H1 (cell line): ENCODE measurements at regions not wholly inside any gene's neighbourhood (a gene's known extent, or its start where the extent isn't known, plus 50 kb on each side); places are given as distances from the start of the nearest gene placed in this dataset.

Source experiments
- CTCF ChIA-PET: fragments of 300-600 bp; sonication (Branson Sonifier 250); formaldehyde crosslinking; loops from one replicate; lab custom pipeline; 2021; ENCODE audit not compliant: partially characterized antibody; lab: Charles Lee
- POLR2A ChIA-PET: fragments of 300-600 bp; sonication (Branson Sonifier 250); formaldehyde crosslinking; loops from one replicate; lab custom pipeline; 2021; ENCODE audit warnings: inconsistent platforms; ENCODE audit not compliant: partially characterized antibody; lab: Charles Lee
- DNase-seq, 2 experiments: peaks; one replicate each; pipeline versions ENCODE4 v3.0.0 to v3.0.0-alpha.2; 2010 to 2022; ENCODE audit warnings: low spot score in 2 of 2, low read depth in 1 of 2, mixed read lengths in 1 of 2
- FAIRE-seq: peaks from 2 replicates; lab custom pipeline; 2011; peaks lifted over from hg19 to GRCh38; lab: Jason Lieb, UNC
- H2AFZ ChIP-seq: 2 replicates; pipeline ENCODE4 v1.8.1; 2012; ENCODE audit warnings: low read length, inconsistent platforms
- H2AK5ac ChIP-seq: 2 replicates; pipeline ENCODE4 v1.6.1; 2013; ENCODE audit warnings: low read depth, low read length
- H2BK120ac ChIP-seq: replicated peaks from 2 replicates; pipeline ENCODE3; 2013; ENCODE audit warnings: low read depth, low read length, inconsistent platforms
- H2BK12ac ChIP-seq: 2 replicates; pipeline ENCODE4 v1.6.1; 2013; ENCODE audit warnings: low read depth, low read length
- H2BK15ac ChIP-seq: 2 replicates; pipeline ENCODE4 v1.6.1; 2013; ENCODE audit warnings: low read length
- H2BK20ac ChIP-seq: 2 replicates; pipeline ENCODE4 v1.6.1; 2013; ENCODE audit warnings: low read length
- H2BK5ac ChIP-seq: 2 replicates; pipeline ENCODE4 v1.6.1; 2013; ENCODE audit warnings: low read depth, low read length
- H3K14ac ChIP-seq: 2 replicates; pipeline ENCODE4 v1.6.1; 2013; ENCODE audit warnings: inconsistent platforms; ENCODE audit not compliant: insufficient read length
- H3K18ac ChIP-seq: 2 replicates; pipeline ENCODE4 v1.6.1; 2013; ENCODE audit warnings: low read length; ENCODE audit errors: extremely low read depth
- H3K23ac ChIP-seq: 2 replicates; pipeline ENCODE4 v1.6.1; 2013; ENCODE audit warnings: inconsistent platforms; ENCODE audit not compliant: insufficient read length
- H3K23me2 ChIP-seq: 2 replicates; pipeline ENCODE4 v1.6.1; 2013; ENCODE audit warnings: low read depth, low read length
- H3K27ac ChIP-seq: 2 replicates; pipeline ENCODE4 v1.6.1; 2011; ENCODE audit warnings: low read depth, low read length, inconsistent platforms
- H3K27me3 ChIP-seq, 4 experiments: replicated peaks in 1 of 4; 1 replicate in 1 of 4; 2 replicates in 3 of 4; pipeline versions ENCODE4 v1.6.1 to v1.8.1; 2011 to 2013; ENCODE audit warnings: low read length in 3 of 4, mild to moderate bottlenecking in 3 of 4, inconsistent platforms in 2 of 4, mixed read lengths in 2 of 4, moderate library complexity in 1 of 4; ENCODE audit not compliant: control insufficient read depth in 3 of 4, insufficient read depth in 3 of 4; ENCODE audit errors: extremely low read depth in 1 of 4
- H3K36me3 ChIP-seq, 4 experiments: 2 replicates each; pipeline versions ENCODE4 v1.6.1 to v1.8.1; 2011 to 2013; ENCODE audit warnings: mild to moderate bottlenecking in 4 of 4, low read length in 3 of 4, moderate library complexity in 2 of 4, control low read depth in 1 of 4, inconsistent platforms in 1 of 4; ENCODE audit not compliant: insufficient read depth in 4 of 4, control insufficient read depth in 2 of 4
- H3K4ac ChIP-seq: replicated peaks from 2 replicates; pipeline ENCODE3; 2013; ENCODE audit warnings: low read length, low read depth, mixed read lengths, inconsistent platforms; ENCODE audit not compliant: insufficient read length
- H3K4me1 ChIP-seq, 4 experiments: replicated peaks in 1 of 4; 1 replicate in 1 of 4; 2 replicates in 3 of 4; pipeline versions ENCODE4 v1.6.1 to v1.8.1; 2011 to 2013; ENCODE audit warnings: low read length in 3 of 4, inconsistent platforms in 2 of 4, mixed read lengths in 1 of 4; ENCODE audit not compliant: insufficient read depth in 4 of 4, control insufficient read depth in 3 of 4
- H3K4me2 ChIP-seq, 2 experiments: 2 replicates each; pipeline versions ENCODE4 v1.6.1 to v1.8.1; 2011 to 2013; ENCODE audit warnings: low read depth in 2 of 2, low read length in 2 of 2, control low read depth in 1 of 2, inconsistent platforms in 1 of 2, mild to moderate bottlenecking in 1 of 2; ENCODE audit not compliant: insufficient read depth in 1 of 2
- H3K4me3 ChIP-seq, 4 experiments: fragments of 200-600, 300-600 bp in 1 of 4; sonication (generic), shearing (Covaris generic), sonication (Bioruptor Twin) in 1 of 4; 2 replicates each; pipeline versions ENCODE4 v1.5.1 to v1.8.1; 2011 to 2016; ENCODE audit warnings: low read length in 4 of 4, low read depth in 3 of 4, control low read depth in 2 of 4, inconsistent platforms in 2 of 4, mild to moderate bottlenecking in 2 of 4, mixed read lengths in 1 of 4, moderate library complexity in 1 of 4; ENCODE audit not compliant: insufficient read depth in 2 of 4; ENCODE audit errors: extremely low read depth in 1 of 4
- H3K56ac ChIP-seq: replicated peaks from 2 replicates; pipeline ENCODE3; 2013; ENCODE audit warnings: low read depth, mild to moderate bottlenecking, mixed read lengths, low read length, inconsistent platforms; ENCODE audit not compliant: insufficient read length
- H3K79me1 ChIP-seq: 2 replicates; pipeline ENCODE4 v1.6.1; 2013; ENCODE audit warnings: low read depth, low read length, control low read depth
- H3K79me2 ChIP-seq, 2 experiments: 2 replicates each; pipeline versions ENCODE4 v1.6.1 to v1.8.1; 2012 to 2013; ENCODE audit warnings: low read length in 2 of 2, mild to moderate bottlenecking in 2 of 2, inconsistent platforms in 1 of 2; ENCODE audit not compliant: insufficient read depth in 2 of 2, control insufficient read depth in 1 of 2
- H3K9ac ChIP-seq, 4 experiments: replicated peaks in 1 of 4; 1 replicate in 1 of 4; 2 replicates in 3 of 4; pipeline versions ENCODE4 v1.6.1 to v1.8.1; 2011 to 2013; ENCODE audit warnings: low read depth in 3 of 4, low read length in 3 of 4, control low read depth in 2 of 4, mild to moderate bottlenecking in 2 of 4, moderate library complexity in 2 of 4, inconsistent platforms in 1 of 4; ENCODE audit errors: extremely low read depth in 1 of 4
- H3K9me3 ChIP-seq, 2 experiments: 2 replicates each; pipeline versions ENCODE4 v1.6.1 to v1.8.1; 2012 to 2013; ENCODE audit warnings: mild to moderate bottlenecking in 2 of 2, moderate library complexity in 2 of 2, control low read depth in 1 of 2, inconsistent platforms in 1 of 2, low read depth in 1 of 2, low read length in 1 of 2, mixed read lengths in 1 of 2; ENCODE audit not compliant: insufficient read depth in 2 of 2
- H4K20me1 ChIP-seq, 2 experiments: replicated peaks in 1 of 2; 2 replicates each; pipeline versions ENCODE3 to v1.8.1; 2011 to 2013; ENCODE audit warnings: inconsistent platforms in 2 of 2, low read length in 2 of 2, mild to moderate bottlenecking in 1 of 2; ENCODE audit not compliant: insufficient read depth in 2 of 2, control insufficient read depth in 1 of 2
- H4K5ac ChIP-seq: 2 replicates; pipeline ENCODE4 v1.6.1; 2013; ENCODE audit warnings: low read length, low read depth, mixed read lengths, inconsistent platforms; ENCODE audit not compliant: insufficient read length
- H4K8ac ChIP-seq: 2 replicates; pipeline ENCODE4 v1.8.0; 2013; ENCODE audit warnings: mild to moderate bottlenecking, moderate library complexity, low read length, inconsistent platforms; ENCODE audit not compliant: insufficient read depth; ENCODE audit errors: extremely low read depth
- H4K91ac ChIP-seq: replicated peaks from 2 replicates; pipeline ENCODE3; 2013; ENCODE audit warnings: low read length, mixed read lengths, inconsistent platforms; ENCODE audit not compliant: insufficient read length
- ATF3 ChIP-seq: IDR thresholded peaks from 2 replicates; pipeline ENCODE4 v1.6.1; 2011; ENCODE audit warnings: low read depth, mild to moderate bottlenecking, low read length; ENCODE audit not compliant: insufficient read depth
- BRCA1 ChIP-seq: IDR thresholded peaks from 2 replicates; pipeline ENCODE4 v1.6.1; 2012; ENCODE audit warnings: low read depth, low read length, improper control_type of control experiment
- EZH2 ChIP-seq: fragments of 200-600 bp; sonication (generic); IDR thresholded peaks from 2 replicates; pipeline ENCODE4 v1.7.1; 2012; ENCODE audit warnings: low read depth, mild to moderate bottlenecking, moderate library complexity, low read length, inconsistent platforms; ENCODE audit not compliant: severe bottlenecking
- KDM4A ChIP-seq: IDR thresholded peaks from one replicate; pipeline ENCODE4 v1.7.1; 2012; ENCODE audit warnings: low read depth, mild to moderate bottlenecking, moderate library complexity, low read length, inconsistent platforms; ENCODE audit not compliant: severe bottlenecking
- SIRT6 ChIP-seq: IDR thresholded peaks from one replicate; pipeline ENCODE4 v1.7.1; 2012; ENCODE audit warnings: low read length, inconsistent platforms
- SIX5 ChIP-seq: IDR thresholded peaks from 2 replicates; pipeline ENCODE4 v1.6.1; 2011; ENCODE audit warnings: mild to moderate bottlenecking, low read depth, low read length
- SP1 ChIP-seq: IDR thresholded peaks from 2 replicates; pipeline ENCODE4 v1.6.1; 2011; ENCODE audit warnings: low read depth, low read length
- SP2 ChIP-seq: IDR thresholded peaks from 2 replicates; pipeline ENCODE4 v1.6.1; 2012; ENCODE audit warnings: mild to moderate bottlenecking, low read length, inconsistent platforms
- TAF1 ChIP-seq: IDR thresholded peaks from 2 replicates; pipeline ENCODE4 v1.6.1; 2011; ENCODE audit warnings: mild to moderate bottlenecking, low read depth, low read length
- WGBS, 2 experiments: shearing (Covaris generic) in 1 of 2; methylation state at CpG; one replicate each; pipeline versions ENCODE4 v1.1.6 to v1.1.7; 2013 to 2015; ENCODE audit warnings: low lambda C conversion rate in 2 of 2, mixed read lengths in 2 of 2, inconsistent platforms in 1 of 2, low coverage in 1 of 2, missing lambda C conversion rate in 1 of 2; ENCODE audit not compliant: insufficient replicate concordance in 2 of 2, insufficient coverage in 1 of 2, insufficient read length in 1 of 2; ENCODE audit errors: extremely low coverage in 1 of 2, missing lambda C conversion rate in 1 of 2; 5-methylcytosine and 5-hydroxymethylcytosine counted together
- TF ChIP-seq, protein P1 (sequence below): IDR thresholded peaks from 2 replicates; pipeline ENCODE4 v1.6.1; 2012; ENCODE audit warnings: low read length, inconsistent platforms

- no peak overlapping the region for H2BK15ac ChIP-seq
- no peak overlapping the region for H2BK12ac ChIP-seq
- ChIA-PET POLR2A (no interaction called here), CTCF (interaction anchor here (0.6 kb wide), 1 partner anchor 84 kb away, joined by 3 read pairs; no protein-coding TSS in a partner anchor)
- DNase-seq, result peak in 1 of 2 experiments; percentile 33
- H2BK20ac ChIP-seq, result no peak overlapping the region
- TF ChIP-seq ATF3, result no peak
- TF ChIP-seq EZH2, result no peak
- TF ChIP-seq SIX5, result no peak
- no peak for TF ChIP-seq TAF1
- TF ChIP-seq SIRT6, result no peak
- no peak for TF ChIP-seq BRCA1
- TF ChIP-seq, protein P1, sequence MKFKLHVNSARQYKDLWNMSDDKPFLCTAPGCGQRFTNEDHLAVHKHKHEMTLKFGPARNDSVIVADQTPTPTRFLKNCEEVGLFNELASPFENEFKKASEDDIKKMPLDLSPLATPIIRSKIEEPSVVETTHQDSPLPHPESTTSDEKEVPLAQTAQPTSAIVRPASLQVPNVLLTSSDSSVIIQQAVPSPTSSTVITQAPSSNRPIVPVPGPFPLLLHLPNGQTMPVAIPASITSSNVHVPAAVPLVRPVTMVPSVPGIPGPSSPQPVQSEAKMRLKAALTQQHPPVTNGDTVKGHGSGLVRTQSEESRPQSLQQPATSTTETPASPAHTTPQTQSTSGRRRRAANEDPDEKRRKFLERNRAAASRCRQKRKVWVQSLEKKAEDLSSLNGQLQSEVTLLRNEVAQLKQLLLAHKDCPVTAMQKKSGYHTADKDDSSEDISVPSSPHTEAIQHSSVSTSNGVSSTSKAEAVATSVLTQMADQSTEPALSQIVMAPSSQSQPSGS, result no peak
- no peak for TF ChIP-seq SP1
- no peak for TF ChIP-seq KDM4A
- no peak for TF ChIP-seq SP2
- H3K14ac ChIP-seq, result no peak overlapping the region
- FAIRE-seq, result no peak
- H4K5ac ChIP-seq, result no peak overlapping the region
- no peak overlapping the region for H2AK5ac ChIP-seq
- H3K4ac ChIP-seq, result no peak overlapping the region
- no peak overlapping the region for H3K27ac ChIP-seq
- H3K27me3 ChIP-seq, result no peaks in the 10 kb centered on the region
- no peaks in the 10 kb centered on the region for H3K79me1 ChIP-seq
- WGBS, 2 experiments, result 88% methylated on average over 15 of the region's 17 CpGs; no CpG with 5 or more reads in 1 of the 2 experiments
- H3K9ac ChIP-seq, result no peak overlapping the region
- H3K18ac ChIP-seq, result no peak overlapping the region
- no peak overlapping the region for H3K56ac ChIP-seq
- no peak overlapping the region for H3K4me3 ChIP-seq
- H3K79me2 ChIP-seq, result no peaks in the 10 kb centered on the region
- no peak overlapping the region for H2AFZ ChIP-seq
- no peak overlapping the region for H3K4me2 ChIP-seq
- H4K20me1 ChIP-seq, result no peaks in the 10 kb centered on the region
- no peak overlapping the region for H2BK5ac ChIP-seq
- H3K4me1 ChIP-seq, result no peaks in the 10 kb centered on the region; a peak in 1 of 7 replicates
- H3K9me3 ChIP-seq, result peaks cover 13 to 16% of the 10 kb centered on the region in 2 experiments
- H4K8ac ChIP-seq, result no peak overlapping the region; the same call in 1 of the 2 replicates
- no peak overlapping the region for H4K91ac ChIP-seq
- H3K36me3 ChIP-seq, result no peaks in the 10 kb centered on the region
- no peak overlapping the region for H3K23ac ChIP-seq
- no peak overlapping the region for H2BK120ac ChIP-seq
- H3K23me2 ChIP-seq, result no peaks in the 10 kb centered on the region
Observed at GRCh38 chr2:239594019-239594771, 193.4 kb upstream of the HDAC4 start.
